BE2C (cell line): ENCODE measurements at regions not wholly inside any gene's neighbourhood (a gene's known extent, or its start where the extent isn't known, plus 50 kb on each side); places are given as distances from the start of the nearest gene placed in this dataset.
"Not testable (repeated sequence)": the region's sequence is repeated elsewhere in the genome, so short reads cannot be mapped to it uniquely, and the experiment has no call there.

ENCODE experiments used
- DNase-seq: peaks from one replicate; pipeline ENCODE4 v3.0.0-alpha.2; 2020
- H3K27me3 ChIP-seq: fragments of 250-450 bp; sonication (Bioruptor Pico); 2 replicates; pipeline ENCODE4 v1.5.1; 2020; ENCODE audit warnings: mild to moderate bottlenecking
- H3K36me3 ChIP-seq: fragments of 250-450 bp; sonication (Bioruptor Pico); 2 replicates; pipeline ENCODE4 v1.5.1; 2020; ENCODE audit warnings: mild to moderate bottlenecking
- H3K4me1 ChIP-seq: fragments of 250-450 bp; sonication (Bioruptor Pico); 2 replicates; pipeline ENCODE4 v1.5.1; 2020
- H3K4me3 ChIP-seq: 2 replicates; pipeline ENCODE4 v1.5.1; 2011; ENCODE audit warnings: low read depth, low read length
- H3K9me3 ChIP-seq: fragments of 250-450 bp; sonication (Bioruptor Pico); 2 replicates; pipeline ENCODE4 v1.5.1; 2020
- CTCF ChIP-seq: IDR thresholded peaks from 2 replicates; pipeline ENCODE4 v1.5.1; 2012; ENCODE audit warnings: mild to moderate bottlenecking, low read depth, low read length

- Histone ChIP-seq H3K36me3 (no peaks in the 10 kb centered on the region), H3K4me3 (no peak overlapping the region), H3K4me1 (no peaks in the 10 kb centered on the region), H3K27me3 (peaks cover 3% of the 10 kb centered on the region), H3K9me3 (no peaks in the 10 kb centered on the region)
- TF ChIP-seq CTCF = no peak
- no peak for DNase-seq
Measured at GRCh38 chr2:238722883-238723282, 125.0 kb upstream of the TWIST2 start.

- H3K4me3 ChIP-seq, H3K4me1 ChIP-seq, H3K9me3 ChIP-seq, H3K27me3 ChIP-seq, H3K36me3 ChIP-seq, DNase-seq: not testable (repeated sequence)
Measured at GRCh38 chr2:238723740-238724320, 124.1 kb upstream of the TWIST2 start.

GRCh38 chr2:238724728-238725127 lies 123.2 kb upstream of the TWIST2 start:
- Histone ChIP-seq H3K9me3 (no peaks in the 10 kb centered on the region), H3K4me1 (no peaks in the 10 kb centered on the region), H3K36me3 (no peaks in the 10 kb centered on the region), H3K4me3 (no peak overlapping the region), H3K27me3 (peaks cover 3% of the 10 kb centered on the region)
- no peak for DNase-seq
- TF ChIP-seq CTCF = no peak

- no peak overlapping the region for H3K4me3 ChIP-seq
- DNase-seq = no peak
- H3K27me3 ChIP-seq = peaks cover 3% of the 10 kb centered on the region
- no peaks in the 10 kb centered on the region for H3K4me1 ChIP-seq
- TF ChIP-seq CTCF = no peak
- H3K36me3 ChIP-seq = no peaks in the 10 kb centered on the region
- H3K9me3 ChIP-seq = no peaks in the 10 kb centered on the region
Measured at GRCh38 chr2:238725298-238725697, 122.6 kb upstream of the TWIST2 start.

- Histone ChIP-seq H3K36me3 (no peaks in the 10 kb centered on the region), H3K4me3 (no peak overlapping the region), H3K27me3 (peaks cover 3% of the 10 kb centered on the region), H3K9me3 (no peaks in the 10 kb centered on the region), H3K4me1 (no peaks in the 10 kb centered on the region)
- TF ChIP-seq CTCF = no peak
- DNase-seq = no peak
Measured at GRCh38 chr2:238726670-238727584, 121.0 kb upstream of the TWIST2 start.

GRCh38 chr2:238727585-238728329 lies 120.1 kb upstream of the TWIST2 start:
- TF ChIP-seq CTCF = no peak
- DNase-seq = no peak
- peaks cover 3% of the 10 kb centered on the region for H3K27me3 ChIP-seq

More at GRCh38 chr2:238727585-238728329, 120.1 kb upstream of the TWIST2 start:
- H3K9me3 ChIP-seq = no peaks in the 10 kb centered on the region
- H3K4me3 ChIP-seq = no peak overlapping the region
- H3K36me3 ChIP-seq = no peaks in the 10 kb centered on the region
- H3K4me1 ChIP-seq = no peaks in the 10 kb centered on the region
